Right ventricle myocardium inferior (tissue), 1 donor: ENCODE measurements at regions not wholly inside any gene's neighbourhood (a gene's known extent, or its start where the extent isn't known, plus 50 kb on each side); places are given as distances from the start of the nearest gene placed in this dataset. TPM values are rescaled to one million over a fixed set of nuclear protein-coding genes. Genes with fewer than 3 reads are reported as not detected.
"Not testable (repeated sequence)": the region's sequence is repeated elsewhere in the genome, so short reads cannot be mapped to it uniquely, and the experiment has no call there.

ENCODE experiments used
- ATAC-seq: fragments of 200-7000 bp; cut with Tn5 transposase; one replicate; pipeline ENCODE4 v1.9.1; 2020; ENCODE audit warnings: mild to moderate bottlenecking, moderate library complexity
- DNase-seq: peaks from one replicate; pipeline ENCODE4 v3.0.0; 2021; ENCODE audit errors: missing footprints
- intact Hi-C: fragments of 100-400 bp; cut with DNase I; formaldehyde crosslinking; loops from one replicate; pipeline ENCODE4 v1.11.0; 2022
- microRNA-seq: library from miRNA; unstranded; fragments of <30 nt; microRNA quantifications from one replicate; pipeline ENCODE4 v1.2.0, GENCODE V29; 2020
- donor health status: DM: no; HTN: yes; CAD: no; lungs with severe emphysema.

DNA sequence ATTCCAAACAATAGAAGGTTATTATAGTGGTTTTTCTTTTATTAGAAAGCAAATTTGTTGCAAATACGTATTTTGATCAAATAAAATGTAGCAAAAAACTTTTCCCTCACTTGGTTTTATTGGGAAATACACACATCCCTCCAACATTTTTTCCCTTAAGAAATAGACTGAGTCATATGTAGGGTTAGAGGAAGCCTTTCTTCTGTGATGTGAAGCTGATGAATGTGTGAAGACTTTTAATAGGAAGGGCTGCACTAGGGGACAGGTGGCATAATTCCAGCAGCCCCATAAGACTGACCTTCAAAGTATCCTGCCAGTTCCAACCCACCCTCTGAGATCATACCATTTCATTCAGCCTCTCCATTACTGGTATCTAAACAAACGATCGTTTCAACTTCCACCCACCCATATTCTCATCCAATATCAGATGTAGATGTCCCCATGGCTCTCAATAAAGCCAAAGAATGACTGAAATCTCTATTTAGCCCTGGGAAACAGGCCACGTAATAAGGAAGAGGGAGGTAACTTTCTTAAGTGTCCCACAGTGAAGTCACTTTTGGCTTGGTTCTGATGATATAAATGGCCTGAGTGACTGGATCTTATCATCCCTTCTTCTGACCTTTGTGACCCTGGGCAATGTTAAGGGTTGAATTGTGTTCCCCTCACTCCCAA is 64.7 kb upstream of the LPAR1 start:
- DNase-seq (no peak), ATAC-seq (peak; percentile 77)
- intact Hi-C loops, result no loop called here

DNA sequence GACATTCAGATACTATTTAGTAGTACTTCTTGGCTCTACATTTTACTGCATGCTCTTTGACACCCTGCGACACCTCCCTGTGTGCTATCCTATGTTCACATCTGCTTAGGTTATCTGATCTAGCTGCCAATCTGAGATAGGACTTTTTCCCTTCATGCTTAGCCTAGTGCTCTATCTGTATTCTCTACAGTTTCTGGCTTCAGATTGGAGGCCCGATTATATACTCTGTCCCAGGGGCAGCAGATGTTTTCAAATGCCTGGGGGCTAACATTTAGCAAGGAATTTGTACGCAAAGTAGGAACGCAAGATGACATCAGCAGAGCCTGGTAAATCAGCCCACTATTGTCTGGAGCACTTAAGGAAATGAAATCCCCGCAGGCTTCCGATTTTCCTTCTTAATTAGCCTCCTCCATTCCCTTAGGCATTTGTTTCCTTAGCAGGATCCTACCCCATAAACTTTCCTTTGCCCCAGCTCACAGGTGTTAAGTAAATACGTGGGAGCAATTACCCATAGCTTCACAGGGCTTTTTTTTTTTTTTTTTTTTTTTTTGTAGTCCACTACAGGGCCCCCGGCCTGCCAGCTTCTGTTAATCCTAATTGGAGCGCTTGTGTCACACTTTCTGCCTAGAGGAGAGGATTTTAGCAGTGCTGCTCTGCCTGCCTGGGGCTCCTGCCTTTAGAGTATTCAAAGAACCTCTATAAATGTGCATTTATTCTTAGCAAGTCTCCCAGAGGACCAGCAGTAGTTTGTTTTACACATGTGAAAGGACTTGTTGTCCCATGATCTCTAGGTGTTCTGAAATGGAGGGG is 61.1 kb upstream of the LPAR1 start:
- ATAC-seq (no peak), DNase-seq (no peak)
- intact Hi-C loops, result no loop called here

DNA sequence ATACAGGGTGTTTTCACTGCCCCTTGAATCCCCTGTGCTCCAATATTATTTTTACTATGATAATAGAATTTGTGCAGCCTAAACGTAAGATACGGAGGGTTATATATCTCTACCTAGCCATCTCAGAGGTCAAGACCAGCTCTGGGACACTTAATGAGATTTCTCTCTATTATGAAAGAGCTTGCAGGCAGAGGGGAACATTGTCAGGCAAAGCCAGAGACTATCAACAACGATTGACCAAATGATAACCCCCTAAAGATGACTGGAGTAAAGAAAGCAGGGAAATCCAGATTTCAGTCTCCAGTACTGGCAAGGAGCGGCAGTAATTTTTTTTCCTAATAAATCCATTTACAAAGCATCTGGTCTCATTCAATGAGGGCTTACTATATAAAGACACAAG is 59.8 kb upstream of the LPAR1 start:
- no peak for DNase-seq
- intact Hi-C loops, result no loop called here
- ATAC-seq, result no peak

DNA sequence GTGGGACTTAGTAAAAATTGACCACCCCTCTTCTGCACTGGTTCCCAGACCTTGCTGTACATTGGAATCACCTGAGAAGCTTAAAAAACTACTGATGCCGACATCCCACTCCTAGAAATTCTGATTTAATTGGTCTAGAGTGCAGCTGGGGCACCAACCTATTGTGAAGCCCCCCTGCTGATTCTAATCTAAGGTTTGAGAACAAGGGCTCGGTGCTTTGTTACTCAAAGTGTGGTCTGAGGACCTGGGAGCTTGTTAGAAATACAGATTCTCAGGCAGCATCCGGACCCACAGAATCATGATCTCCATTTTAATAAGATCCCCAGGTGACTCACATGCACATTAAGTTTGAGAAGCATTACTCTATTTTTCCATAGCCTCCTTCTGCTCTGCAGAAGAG is 57.8 kb upstream of the LPAR1 start:
- DNase-seq (no peak), ATAC-seq (no peak)
- intact Hi-C loops, result no loop called here

DNA sequence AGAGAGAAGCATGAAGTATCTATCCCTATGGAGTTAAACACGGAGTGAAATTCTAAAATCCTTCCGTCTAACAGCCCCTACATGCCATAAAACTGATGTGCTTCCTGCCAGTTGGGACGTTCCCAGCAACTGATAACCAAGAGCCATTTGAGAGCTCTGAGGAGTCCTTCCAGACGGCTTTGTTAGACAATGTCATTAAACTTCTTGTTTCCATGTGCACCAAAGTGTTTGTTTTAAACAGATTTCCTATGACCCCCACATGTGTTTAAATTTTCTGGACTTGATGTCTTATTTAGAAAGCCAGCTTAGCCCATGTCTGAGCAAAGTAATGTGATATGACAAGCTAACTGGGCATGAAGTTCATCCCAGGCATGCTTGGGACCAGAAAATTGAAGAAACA is 57.2 kb upstream of the LPAR1 start:
- DNase-seq (no peak), ATAC-seq (peak; percentile 58)
- intact Hi-C loops, result no loop called here

DNA sequence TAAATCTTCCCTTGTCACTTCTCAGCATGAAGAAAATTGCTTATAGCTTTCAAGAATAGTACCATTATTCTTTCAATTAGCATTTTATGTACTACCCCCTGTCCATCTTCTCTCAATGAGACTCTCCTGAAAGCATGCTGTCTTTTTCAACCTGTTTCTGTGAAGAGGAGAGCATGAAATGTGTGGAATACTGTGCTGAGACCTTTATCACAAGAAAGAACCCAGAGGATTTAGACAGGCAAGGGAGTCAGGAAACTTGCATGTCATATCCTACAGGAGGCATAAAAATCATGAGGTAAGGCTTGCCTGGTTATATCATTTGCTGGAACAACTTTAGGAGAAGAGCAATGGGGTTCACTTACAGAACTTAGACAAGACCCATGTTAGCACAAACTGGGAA is 56.7 kb upstream of the LPAR1 start:
- intact Hi-C loops, result no loop called here
- DNase-seq (no peak), ATAC-seq (peak; percentile 28)

DNA sequence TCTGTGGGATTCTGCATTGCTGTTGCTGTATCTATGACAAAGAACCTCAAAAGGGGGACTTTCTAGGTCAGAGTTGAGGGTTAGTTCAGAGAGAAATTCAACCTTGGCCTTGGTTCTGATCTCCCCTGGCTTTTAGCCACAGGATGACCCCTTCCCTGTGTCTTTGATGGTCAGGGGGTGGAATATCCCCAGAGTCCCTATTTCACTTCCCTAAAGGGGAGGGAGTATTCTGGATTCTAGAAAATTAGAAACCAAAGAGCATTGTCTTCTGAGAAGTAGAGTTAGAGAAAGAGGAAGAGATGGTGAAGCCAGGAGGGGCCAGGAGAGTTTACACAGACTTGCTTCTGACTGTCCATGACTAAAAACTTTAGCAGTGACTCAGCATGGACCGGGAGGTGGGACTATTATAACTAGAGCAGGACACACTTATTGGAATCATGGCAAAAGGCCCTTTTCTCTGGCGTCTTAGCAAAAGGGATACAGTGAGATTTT is 56.2 kb upstream of the LPAR1 start:
- ATAC-seq (peak; percentile 83), DNase-seq (no peak)
- intact Hi-C loops, result no loop called here

DNA sequence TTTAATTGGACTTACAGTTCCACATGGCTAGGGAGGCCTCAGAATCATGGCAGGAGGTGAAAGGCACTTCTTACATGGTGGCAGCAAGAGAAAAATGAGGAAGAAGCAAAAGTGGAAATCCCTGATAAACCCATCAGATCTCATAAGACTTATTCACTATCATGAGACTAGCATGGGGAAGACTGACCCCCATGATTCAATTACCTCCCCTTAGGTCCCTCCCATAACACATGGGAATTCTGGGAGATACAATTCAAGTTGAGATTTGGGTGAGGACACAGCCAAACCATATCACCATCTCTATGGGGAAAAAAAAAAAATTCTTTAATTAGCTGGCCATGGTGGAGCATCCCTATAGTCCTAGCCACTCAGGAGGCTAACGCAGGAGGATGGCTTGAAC is 53.9 kb upstream of the LPAR1 start:
- intact Hi-C loops, ATAC-seq, DNase-seq: not testable (repeated sequence)

Small RNA genes in the stretch of these regions (microRNA-seq; reads per million reads assigned to microRNA genes)
- gene MIR7702, result not detected
